Suprapubic skin (tissue), 4 donors: ENCODE measurements at regions not wholly inside any gene's neighbourhood (a gene's known extent, or its start where the extent isn't known, plus 50 kb on each side); places are given as distances from the start of the nearest gene placed in this dataset.

Experiments used
- DNase-seq, 2 donors: peaks; one replicate each; pipeline ENCODE4 v3.0.0-alpha.2; 2019; ENCODE audit warnings: low spot score in 2 of 2
- H3K27ac ChIP-seq: fragments of 200-600 bp; sonication (generic); one replicate; pipeline ENCODE4 v1.5.1; 2019
- H3K27me3 ChIP-seq: fragments of 200-600 bp; sonication (generic); one replicate; pipeline ENCODE4 v1.5.1; 2019
- H3K36me3 ChIP-seq: fragments of 200-600 bp; sonication (generic); one replicate; pipeline ENCODE4 v1.5.1; 2019
- H3K4me1 ChIP-seq: fragments of 200-600 bp; sonication (generic); one replicate; pipeline ENCODE4 v1.5.1; 2019
- H3K4me3 ChIP-seq: fragments of 200-600 bp; sonication (generic); one replicate; pipeline ENCODE4 v1.5.1; 2019; ENCODE audit warnings: mild to moderate bottlenecking
- H3K9me3 ChIP-seq: fragments of 200-600 bp; sonication (generic); one replicate; pipeline ENCODE4 v1.5.1; 2019
- CTCF ChIP-seq, 2 donors: fragments of 200-600 bp in 1 of 2; fragments of 450-650 bp in 1 of 2; sonication (generic) in 1 of 2; IDR thresholded peaks; one replicate each; pipeline ENCODE4 v1.5.1; 2016 to 2019; ENCODE audit warnings: antibody characterized with exemption in 2 of 2, mild to moderate bottlenecking in 1 of 2, moderate library complexity in 1 of 2
- EP300 ChIP-seq: sonication (generic); formaldehyde crosslinking; IDR thresholded peaks from one replicate; pipeline ENCODE4 v1.6.1; 2017; ENCODE audit warnings: antibody characterized with exemption
- POLR2A ChIP-seq, 2 donors: fragments of 450-650 bp; IDR thresholded peaks; one replicate each; pipeline ENCODE4 v1.6.1; 2017; ENCODE audit warnings: antibody characterized with exemption in 2 of 2, mild to moderate bottlenecking in 2 of 2, moderate library complexity in 2 of 2
- POLR2AphosphoS5 ChIP-seq, 3 donors: sonication (generic); formaldehyde crosslinking; IDR thresholded peaks; one replicate each; pipeline ENCODE4 v1.6.1; 2017; ENCODE audit warnings: antibody characterized with exemption in 3 of 3
- WGBS: methylation state at CpG from one replicate; pipeline ENCODE4 v1.1.5; 2018; 5-methylcytosine and 5-hydroxymethylcytosine counted together

- Histone ChIP-seq H3K4me1 (no peaks in the 10 kb centered on the region), H3K27ac (no peak overlapping the region), H3K36me3 (no peaks in the 10 kb centered on the region), H3K27me3 (no peaks in the 10 kb centered on the region), H3K4me3 (no peak overlapping the region), H3K9me3 (no peaks in the 10 kb centered on the region)
- WGBS = 32% methylated on average over 2 of the region's 2 CpGs
- DNase-seq = no peak
- TF ChIP-seq POLR2AphosphoS5 (IDR thresholded peaks at IDR 0.05) = no peak
- TF ChIP-seq POLR2A (IDR thresholded peaks at IDR 0.05) = no peak
- TF ChIP-seq EP300 = no peak
- TF ChIP-seq CTCF (IDR thresholded peaks at IDR 0.05) = no peak
Measured at GRCh38 chr11:100469835-100470234, 217.3 kb upstream of the ARHGAP42 start.

GRCh38 chr11:100472727-100473389, 214.2 kb upstream of the ARHGAP42 start:
- Histone ChIP-seq H3K4me3 (no peak overlapping the region), H3K36me3 (no peaks in the 10 kb centered on the region), H3K4me1 (no peaks in the 10 kb centered on the region), H3K9me3 (no peaks in the 10 kb centered on the region), H3K27me3 (no peaks in the 10 kb centered on the region), H3K27ac (no peak overlapping the region)
- no peak for TF ChIP-seq CTCF (IDR thresholded peaks at IDR 0.05)
- no peak for TF ChIP-seq EP300
- no peak for TF ChIP-seq POLR2AphosphoS5 (IDR thresholded peaks at IDR 0.05)
- no peak for TF ChIP-seq POLR2A (IDR thresholded peaks at IDR 0.05)
- DNase-seq = no peak
- WGBS = 60% methylated on average over 2 of the region's 2 CpGs

GRCh38 chr11:100473390-100473740, 213.7 kb upstream of the ARHGAP42 start:
- WGBS = 82% methylated on average over 1 of the region's 1 CpG
- H3K4me1 ChIP-seq = no peaks in the 10 kb centered on the region
- H3K27ac ChIP-seq = no peak overlapping the region
- no peaks in the 10 kb centered on the region for H3K36me3 ChIP-seq
- no peak overlapping the region for H3K4me3 ChIP-seq
- H3K27me3 ChIP-seq = no peaks in the 10 kb centered on the region
- no peak for DNase-seq
- TF ChIP-seq POLR2AphosphoS5 (IDR thresholded peaks at IDR 0.05) (no peak), EP300 (no peak), CTCF (IDR thresholded peaks at IDR 0.05) (no peak), POLR2A (IDR thresholded peaks at IDR 0.05) (no peak)
- H3K9me3 ChIP-seq = no peaks in the 10 kb centered on the region

- no peak for DNase-seq
Measured at GRCh38 chr11:100484948-100485347, 202.1 kb upstream of the ARHGAP42 start.

DNA sequence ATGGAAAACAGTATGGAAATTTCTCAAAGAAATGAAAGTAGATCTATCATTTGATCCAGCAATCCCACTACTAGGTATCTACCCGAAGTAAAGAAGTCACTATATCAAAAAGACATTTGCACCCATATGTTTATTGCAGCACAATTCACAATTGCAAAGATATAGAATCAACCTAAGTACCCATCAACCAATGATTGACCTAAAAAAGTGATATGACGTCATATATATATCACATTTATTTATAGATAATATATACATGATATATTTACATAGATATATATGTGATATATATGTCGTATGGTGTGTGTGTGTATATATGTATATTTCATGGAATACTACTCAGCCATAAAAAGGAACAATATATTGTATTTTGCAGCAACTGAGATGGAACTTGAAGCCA, 188.3 kb upstream of the ARHGAP42 start:
- no peaks in the 10 kb centered on the region for H3K27me3 ChIP-seq
- H3K4me1 ChIP-seq = no peaks in the 10 kb centered on the region
- DNase-seq = no peak
- H3K27ac ChIP-seq = no peak overlapping the region
- H3K36me3 ChIP-seq = no peaks in the 10 kb centered on the region
- TF ChIP-seq EP300 (no peak), CTCF (IDR thresholded peaks at IDR 0.05) (no peak)
- WGBS = 89% methylated on average over 3 of the region's 3 CpGs
- no peaks in the 10 kb centered on the region for H3K9me3 ChIP-seq
- no peak overlapping the region for H3K4me3 ChIP-seq

More at GRCh38 chr11:100484948-100485347, 202.1 kb upstream of the ARHGAP42 start:
- H3K27me3 ChIP-seq = no peaks in the 10 kb centered on the region
- H3K27ac ChIP-seq = no peak overlapping the region
- H3K4me3 ChIP-seq = no peak overlapping the region
- H3K9me3 ChIP-seq = peaks cover 7% of the 10 kb centered on the region
- no peaks in the 10 kb centered on the region for H3K36me3 ChIP-seq
- 61% methylated on average over 2 of the region's 2 CpGs for whole genome bisulfite sequencing
- no peaks in the 10 kb centered on the region for H3K4me1 ChIP-seq
- TF ChIP-seq EP300 (no peak), POLR2AphosphoS5 (IDR thresholded peaks at IDR 0.05) (no peak), POLR2A (IDR thresholded peaks at IDR 0.05) (no peak), CTCF (IDR thresholded peaks at IDR 0.05) (no peak)
